ENCODE measurements at regions not wholly inside any gene's neighbourhood (a gene's known extent, or its start where the extent isn't known, plus 50 kb on each side); places are given as distances from the start of the nearest gene placed in this dataset.
"Not testable (repeated sequence)": the region's sequence is repeated elsewhere in the genome, so short reads cannot be mapped to it uniquely, and the experiment has no call there.

DNA sequence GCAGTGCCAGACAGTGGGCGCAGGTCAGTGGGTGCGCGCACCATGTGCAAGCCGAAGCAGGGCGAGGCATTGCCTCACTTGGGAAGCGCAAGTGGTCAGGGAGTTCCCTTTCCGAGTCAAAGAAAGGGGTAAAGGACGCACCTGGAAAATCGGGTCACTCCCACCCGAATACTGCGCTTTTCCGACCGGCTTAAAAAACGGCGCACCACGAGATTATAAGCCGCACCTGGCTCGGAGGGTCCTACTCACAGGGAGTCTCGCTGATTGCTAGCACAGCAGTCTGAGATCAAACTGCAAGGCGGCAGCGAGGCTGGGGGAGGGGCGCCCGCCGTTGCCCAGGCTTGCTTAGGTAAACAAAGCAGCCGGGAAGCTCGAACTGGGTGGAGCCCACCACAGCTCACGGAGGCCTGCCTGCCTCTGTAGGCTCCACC lies 77.9 kb downstream of the NR4A2 start:
- peak; percentile 2 for DNase-seq

- no peak for DNase-seq
Measured at GRCh38 chr2:156253765-156254164, 78.8 kb downstream of the NR4A2 start.

GRCh38 chr2:156242874-156243273 lies 89.6 kb downstream of the NR4A2 start:
- no peak for DNase-seq

DNA sequence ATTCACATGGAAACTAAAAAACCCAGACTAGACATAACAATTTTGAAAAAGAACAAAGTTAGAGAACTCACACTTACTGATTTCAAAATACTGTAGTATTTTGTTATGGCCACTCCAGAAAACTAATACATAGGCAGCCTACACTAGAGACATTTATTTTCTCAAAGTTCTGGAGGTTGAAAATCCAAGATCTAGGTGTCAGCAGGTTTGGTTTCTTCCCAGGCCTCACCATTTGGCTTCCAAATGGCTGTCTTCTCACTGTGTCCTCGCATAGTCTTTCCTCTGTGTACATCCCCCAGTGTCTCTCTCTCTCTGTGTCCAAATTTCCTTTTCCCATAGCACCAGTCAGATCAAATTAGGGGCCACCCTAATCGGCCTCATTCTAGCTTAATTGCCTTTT lies 95.0 kb downstream of the NR4A2 start:
- DNase-seq: no peak

GRCh38 chr2:156229724-156230362 lies 102.7 kb downstream of the NR4A2 start:
- DNase-seq: no peak

- DNase-seq: not testable (repeated sequence)
Measured at GRCh38 chr2:156223328-156223727, 109.2 kb downstream of the NR4A2 start.

- DNase-seq: no peak
Measured at GRCh38 chr2:156221703-156222102, 110.8 kb downstream of the NR4A2 start.

- DNase-seq: no peak
Measured at GRCh38 chr2:156219491-156220100, 112.9 kb downstream of the NR4A2 start.

GRCh38 chr2:156215656-156216055 lies 116.9 kb downstream of the NR4A2 start:
- no peak for DNase-seq

DNA sequence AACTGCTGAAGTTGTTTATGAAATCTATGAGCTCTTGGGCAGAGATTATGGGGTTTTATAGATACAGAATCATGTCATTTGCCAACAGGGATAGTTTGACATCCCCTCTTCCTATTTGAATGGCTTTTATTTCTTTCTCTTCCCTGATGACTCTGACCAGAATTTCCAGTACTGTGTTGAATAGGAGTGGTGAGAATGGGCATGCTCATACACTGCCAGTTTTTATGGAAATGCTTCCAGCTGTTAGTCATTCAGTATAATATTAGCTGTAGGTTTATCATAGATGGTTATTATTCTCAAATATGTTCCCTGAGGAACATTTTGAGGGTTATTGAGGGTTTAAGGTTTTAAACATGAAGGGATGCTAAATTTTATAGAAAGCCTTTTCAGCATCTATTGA lies 121.2 kb downstream of the NR4A2 start:
- no peak for DNase-seq

- no peak for DNase-seq
Measured at GRCh38 chr2:156206355-156206754, 126.2 kb downstream of the NR4A2 start.

DNA sequence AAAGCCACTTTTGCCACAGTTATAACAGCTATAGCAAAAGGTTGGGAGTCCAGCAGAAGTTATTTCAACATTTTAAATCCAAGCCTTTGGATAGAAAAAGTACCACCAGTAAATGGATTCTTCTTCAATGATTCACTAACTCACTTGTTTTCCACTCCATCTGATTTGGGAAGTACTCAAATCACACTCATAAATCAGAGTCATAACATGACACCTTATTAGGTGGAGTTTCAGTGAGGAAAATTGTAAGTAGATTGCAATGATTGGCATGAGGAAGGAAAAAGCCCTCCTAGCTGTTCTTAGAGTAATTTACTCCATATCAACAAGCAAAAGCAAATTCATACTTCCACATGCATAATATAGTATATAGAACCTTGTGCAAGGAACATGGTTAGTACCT lies 132.9 kb downstream of the NR4A2 start:
- no peak for DNase-seq

DNA sequence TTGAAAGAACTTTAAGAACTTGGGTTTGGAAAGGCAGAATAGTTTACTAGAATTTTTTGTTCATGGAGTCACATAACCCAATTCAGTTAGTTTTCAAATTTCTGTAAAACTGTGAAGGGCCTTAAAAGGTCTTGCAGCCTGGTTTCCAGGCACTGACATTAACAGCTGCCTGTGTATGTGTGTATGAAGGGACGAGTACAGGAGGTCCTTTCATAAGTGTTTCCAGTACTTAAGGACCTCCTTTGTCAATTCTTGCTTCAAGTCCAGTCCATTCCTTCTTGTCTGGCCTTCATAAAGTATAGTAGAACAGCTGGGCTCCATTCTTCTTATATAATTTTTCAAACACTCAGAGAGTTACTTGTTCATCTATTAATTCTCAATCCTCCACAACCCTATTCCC lies 136.5 kb downstream of the NR4A2 start:
- DNase-seq: no peak

DNA sequence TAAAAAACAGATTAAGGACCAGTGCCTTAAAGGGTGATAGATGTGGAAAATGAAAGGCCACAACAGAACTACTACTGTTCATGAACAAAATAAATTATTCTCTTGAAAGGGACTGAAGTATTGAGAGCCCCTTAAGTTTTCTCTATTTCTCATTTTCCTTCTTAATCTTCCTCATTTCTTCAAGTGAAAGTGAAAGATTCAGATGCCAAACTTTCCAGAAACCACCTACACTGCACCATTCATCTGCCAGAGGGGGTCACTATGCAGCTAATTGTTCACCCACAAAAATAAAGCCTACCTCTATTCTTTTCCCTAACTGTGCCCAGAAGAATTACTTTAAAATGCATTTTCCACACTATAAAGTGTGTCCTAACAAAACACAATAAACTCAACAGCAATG lies 140.1 kb downstream of the NR4A2 start:
- DNase-seq: no peak

DNA sequence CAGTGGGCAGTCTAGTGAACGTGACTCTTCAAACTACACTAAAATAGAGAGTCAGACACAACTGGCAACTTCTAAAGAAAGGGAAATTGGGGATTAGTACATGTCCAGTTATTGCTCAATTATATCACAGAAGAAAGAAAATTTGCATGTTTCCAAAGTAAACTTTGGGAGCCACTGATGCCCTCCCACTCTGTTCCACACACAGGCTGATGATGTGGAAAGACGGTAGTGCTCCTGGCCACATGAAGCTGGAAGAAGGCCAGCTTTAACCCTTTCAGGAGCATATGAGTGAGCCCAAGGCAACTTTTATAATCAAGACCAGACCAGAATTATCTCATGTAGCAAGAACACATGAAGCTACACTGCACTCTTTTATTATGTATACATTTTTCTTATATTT lies 141.0 kb downstream of the NR4A2 start:
- no peak for DNase-seq

GRCh38 chr2:156190517-156190916 lies 142.0 kb downstream of the NR4A2 start:
- no peak for DNase-seq

DNA sequence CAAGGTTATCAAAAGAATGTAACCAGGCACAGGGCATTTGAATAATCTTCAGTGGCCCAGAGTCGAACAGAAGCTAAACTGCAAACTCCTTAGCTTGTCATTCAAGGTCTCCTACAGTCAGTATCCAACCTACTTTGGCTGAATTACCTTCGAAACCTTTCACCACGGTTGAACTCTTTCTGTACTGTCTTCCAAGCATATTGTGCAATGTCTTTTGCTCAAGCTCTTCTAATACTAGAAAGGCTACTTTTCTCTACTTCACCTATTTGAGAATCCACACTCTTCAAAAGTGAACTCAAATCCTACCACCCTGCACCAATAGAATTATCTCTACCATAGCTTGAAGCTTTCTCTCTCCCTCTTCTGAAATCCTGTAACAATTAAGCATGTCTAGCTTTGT lies 142.9 kb downstream of the NR4A2 start:
- DNase-seq: no peak

DNA sequence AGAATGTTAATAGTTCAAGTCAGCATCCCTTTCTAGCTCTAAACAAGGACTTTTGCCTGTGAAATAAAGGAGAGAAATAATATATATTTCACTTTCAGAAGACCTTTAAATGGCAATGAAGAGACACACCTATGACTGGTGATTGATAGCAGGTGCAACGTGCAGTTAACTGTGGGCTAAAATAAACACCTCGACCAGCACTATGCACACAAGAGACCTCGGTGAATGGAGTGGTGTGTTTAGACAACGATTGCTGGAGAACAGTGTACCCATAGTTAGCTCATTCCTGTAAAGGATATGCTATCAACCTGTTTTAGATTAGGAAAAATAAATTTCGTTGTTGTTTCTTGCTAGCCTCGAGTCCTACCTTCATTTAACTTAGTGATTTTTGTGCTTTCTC lies 143.4 kb downstream of the NR4A2 start:
- no peak for DNase-seq

- DNase-seq: peak; percentile 55
Measured at GRCh38 chr2:156182132-156182531, 150.4 kb downstream of the NR4A2 start.

- no peak for DNase-seq
Measured at GRCh38 chr2:156181208-156181607, 151.3 kb downstream of the NR4A2 start.

- DNase-seq: no peak
Measured at GRCh38 chr2:156177654-156178053, 154.9 kb downstream of the NR4A2 start.

GRCh38 chr2:156175946-156176345 lies 156.6 kb downstream of the NR4A2 start:
- no peak for DNase-seq

- DNase-seq: no peak
Measured at GRCh38 chr2:156170929-156171328, 161.6 kb downstream of the NR4A2 start.

- DNase-seq: no peak
Measured at GRCh38 chr2:156165742-156166141, 166.8 kb downstream of the NR4A2 start.

DNA sequence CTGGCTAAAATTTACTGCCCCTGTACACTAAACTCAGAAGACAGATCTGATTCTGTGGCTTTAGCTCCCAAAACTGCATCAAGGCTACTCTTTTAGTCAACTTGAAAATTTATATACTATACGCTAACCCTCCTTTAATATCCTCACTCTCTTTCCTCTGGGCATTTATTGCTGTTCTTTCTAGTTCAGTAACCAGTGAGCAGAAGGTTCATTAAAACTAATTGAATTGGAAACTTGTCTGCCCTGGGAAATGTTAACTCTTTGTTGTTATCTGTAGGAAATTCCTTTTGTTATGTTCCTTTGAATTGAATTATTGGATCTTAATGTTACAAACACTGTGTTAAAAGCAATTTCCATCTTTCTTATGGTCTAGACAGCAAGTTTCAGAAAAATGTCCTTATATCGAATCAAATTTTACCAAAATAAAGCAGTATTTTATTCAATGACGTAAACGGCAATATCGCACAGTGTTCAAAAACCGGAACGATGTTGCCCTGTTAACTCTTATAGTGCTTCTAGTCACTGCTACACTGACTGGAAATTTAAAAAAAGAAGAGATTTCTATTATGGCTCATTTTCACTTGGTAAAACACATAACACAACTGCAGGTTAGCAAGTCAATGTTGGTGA lies 168.3 kb downstream of the NR4A2 start:
- DNase-seq: peak; percentile 80
